CD4-positive, alpha-beta T cell treated with Interleukin-12 subunit alpha and Interleukin-12 subunit beta, for 1 hour (primary cell): ENCODE measurements at regions not wholly inside any gene's neighbourhood (a gene's known extent, or its start where the extent isn't known, plus 50 kb on each side); places are given as distances from the start of the nearest gene placed in this dataset.
"Not testable (repeated sequence)": the region's sequence is repeated elsewhere in the genome, so short reads cannot be mapped to it uniquely, and the experiment has no call there.

Experiments
- DNase-seq: peaks from one replicate; pipeline ENCODE4 v3.0.0-alpha.2; 2020

DNA sequence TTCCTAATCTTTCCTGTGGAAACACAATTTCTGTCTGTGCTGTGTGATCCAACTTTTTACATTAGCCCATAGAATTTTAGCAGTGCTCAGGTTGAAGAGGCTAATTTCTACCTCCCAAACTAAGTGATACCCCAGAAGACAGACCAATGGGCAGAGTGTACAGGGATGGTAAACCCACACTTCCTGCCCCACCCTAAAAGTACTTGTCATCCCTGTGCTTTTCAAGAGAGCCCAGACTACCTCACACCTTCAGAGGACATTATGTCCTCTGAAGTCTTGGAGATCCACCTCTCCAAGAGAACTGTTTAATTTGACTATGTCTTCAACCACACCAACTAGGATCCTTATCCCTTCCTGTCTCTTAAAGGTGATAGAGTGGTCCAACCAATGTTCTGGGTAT is 82.0 kb upstream of the ACSL1 start:
- no peak for DNase-seq

DNA sequence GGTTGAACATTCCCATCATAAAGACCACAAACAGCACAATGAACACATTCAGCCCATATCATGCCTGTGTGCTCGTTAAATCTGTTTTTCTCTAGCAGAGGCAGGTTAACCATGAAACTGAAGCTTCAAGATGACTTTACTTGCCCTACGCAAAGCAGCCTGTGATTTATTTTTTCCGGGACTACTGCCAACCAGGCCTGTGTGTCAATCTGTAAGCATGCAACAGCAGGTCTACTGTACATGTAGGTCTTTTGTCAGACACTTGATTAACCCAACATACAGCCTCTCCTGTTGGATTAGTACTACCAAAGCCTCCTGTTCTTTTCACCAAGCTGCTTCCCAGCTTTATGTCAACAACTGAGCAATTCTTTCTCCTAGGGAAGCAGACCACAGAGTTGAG is 85.5 kb upstream of the ACSL1 start:
- no peak for DNase-seq

GRCh38 chr4:184913356-184914143 is 87.8 kb upstream of the ACSL1 start:
- no peak for DNase-seq

GRCh38 chr4:184918799-184919198 is 93.0 kb upstream of the ACSL1 start:
- DNase-seq: not testable (repeated sequence)

DNA sequence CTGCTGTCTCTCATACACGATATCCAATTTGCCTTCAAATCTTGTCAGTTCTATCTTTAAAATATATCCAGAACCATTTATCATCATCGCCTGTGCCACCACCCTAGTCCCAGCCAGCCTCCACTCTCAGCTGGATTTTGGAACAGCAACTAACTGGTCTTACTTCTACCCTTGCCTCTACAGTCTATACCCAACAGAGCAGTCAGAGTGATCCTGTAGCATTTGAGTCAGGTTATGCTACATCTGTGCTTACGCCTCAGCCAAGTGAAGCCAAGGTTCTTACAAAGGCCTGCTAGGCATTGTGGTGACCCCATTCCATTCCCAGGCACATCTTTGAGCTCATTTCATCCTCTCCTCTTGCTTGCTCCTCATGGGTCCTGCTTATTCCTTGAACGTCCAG is 95.7 kb upstream of the ACSL1 start:
- DNase-seq: no peak

- DNase-seq: no peak
These were observed 96.0 kb upstream of the HELT start for GRCh38 chr4:184922301-184922700.

DNA sequence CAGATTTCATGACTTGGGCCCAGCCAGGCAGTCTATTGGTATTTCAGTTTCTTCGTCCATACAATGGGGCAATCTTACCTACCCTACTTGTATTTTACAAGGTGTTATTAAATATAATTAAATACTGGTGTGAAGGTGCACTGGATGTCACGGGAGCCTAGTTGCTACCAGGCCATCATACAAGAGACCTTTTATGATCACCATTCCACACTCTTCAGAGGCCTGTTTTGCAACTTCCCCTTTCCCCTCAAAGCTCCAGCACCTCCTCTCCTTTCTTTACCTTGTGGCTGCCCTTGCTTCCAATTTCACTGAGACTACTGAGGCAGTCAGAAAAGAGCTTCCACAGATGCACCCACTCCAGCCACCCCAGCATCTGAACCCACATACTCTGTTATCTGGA is 93.8 kb upstream of the HELT start:
- DNase-seq: no peak

- DNase-seq: no peak
These were observed 88.8 kb upstream of the HELT start for GRCh38 chr4:184929476-184929875.

DNA sequence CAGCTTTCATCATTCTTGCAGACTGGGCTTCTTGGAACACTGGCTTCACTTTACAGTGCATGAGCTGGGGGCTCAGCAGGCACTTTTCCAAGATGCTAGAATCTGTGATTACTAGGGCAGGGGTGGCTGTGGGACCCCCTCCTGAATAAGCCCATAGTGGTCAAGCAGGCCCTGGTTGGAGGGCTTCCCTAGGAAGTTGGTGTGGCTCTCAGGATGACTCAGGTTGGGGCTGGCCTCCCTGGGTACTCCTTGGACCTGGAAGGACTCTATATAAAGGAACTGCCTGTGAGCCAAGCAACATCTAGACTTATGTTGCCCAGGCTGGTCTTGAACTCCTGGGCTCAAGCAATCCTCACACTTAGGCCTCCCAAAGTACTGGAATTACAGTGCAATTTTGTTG is 88.3 kb upstream of the HELT start:
- no peak for DNase-seq

DNA sequence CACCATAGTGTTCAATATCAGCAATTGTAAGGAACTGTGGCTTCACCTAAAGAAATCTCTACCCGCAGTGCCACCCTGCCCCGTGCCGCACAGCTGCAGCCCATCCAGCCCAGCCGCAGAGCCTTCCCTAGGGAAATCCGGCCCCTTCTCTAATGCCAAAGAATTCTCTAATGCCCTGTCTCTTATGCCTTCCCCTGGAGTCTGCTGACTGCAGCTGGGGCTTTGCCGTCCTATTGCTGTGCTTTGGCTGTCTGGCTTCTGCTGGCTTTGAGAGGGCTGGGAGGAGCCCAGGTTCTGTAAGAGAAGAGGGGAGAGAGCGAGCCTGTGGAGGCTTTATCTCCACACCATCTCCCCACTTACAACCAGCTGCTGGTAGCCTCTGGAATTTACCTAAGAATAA is 85.9 kb upstream of the HELT start:
- no peak for DNase-seq

DNA sequence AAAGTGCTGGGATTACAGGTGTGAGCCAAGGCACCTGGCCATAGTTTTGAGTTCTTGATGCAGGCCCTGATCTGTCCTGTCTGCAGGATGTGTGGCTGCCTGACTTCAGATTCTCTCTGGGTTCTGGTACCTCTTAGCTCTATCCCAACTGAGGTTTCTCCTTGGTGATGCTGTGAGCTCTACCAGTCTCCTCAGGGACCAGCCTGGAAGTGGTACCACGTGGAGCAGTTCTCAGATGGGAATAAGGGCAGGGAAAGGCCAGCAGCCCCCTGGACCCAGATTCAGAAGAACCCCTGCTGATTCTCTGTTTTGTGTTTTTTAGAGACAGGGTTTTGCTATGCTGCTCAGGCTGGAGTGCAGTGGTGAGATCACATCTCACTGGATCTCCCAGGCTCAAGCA is 85.0 kb upstream of the HELT start:
- DNase-seq: no peak

DNA sequence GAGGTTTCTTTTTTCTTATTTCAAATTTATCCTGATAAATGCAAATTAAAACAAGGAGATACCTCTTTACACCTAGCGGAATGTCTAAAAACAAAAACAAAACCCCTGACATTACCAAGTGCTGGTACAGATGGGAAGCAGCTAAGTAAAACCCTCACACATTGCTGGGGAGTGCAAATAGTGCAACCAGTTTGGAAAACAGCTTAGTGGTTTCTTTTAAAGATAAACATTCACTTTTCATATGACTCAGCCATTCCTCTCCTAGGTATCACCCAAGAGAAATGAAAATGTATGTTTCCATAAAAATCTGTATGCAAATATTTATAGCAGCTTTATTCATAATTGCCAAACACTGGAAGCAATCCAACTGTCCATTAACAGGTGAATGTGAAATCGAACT is 84.1 kb upstream of the HELT start:
- DNase-seq: no peak

DNA sequence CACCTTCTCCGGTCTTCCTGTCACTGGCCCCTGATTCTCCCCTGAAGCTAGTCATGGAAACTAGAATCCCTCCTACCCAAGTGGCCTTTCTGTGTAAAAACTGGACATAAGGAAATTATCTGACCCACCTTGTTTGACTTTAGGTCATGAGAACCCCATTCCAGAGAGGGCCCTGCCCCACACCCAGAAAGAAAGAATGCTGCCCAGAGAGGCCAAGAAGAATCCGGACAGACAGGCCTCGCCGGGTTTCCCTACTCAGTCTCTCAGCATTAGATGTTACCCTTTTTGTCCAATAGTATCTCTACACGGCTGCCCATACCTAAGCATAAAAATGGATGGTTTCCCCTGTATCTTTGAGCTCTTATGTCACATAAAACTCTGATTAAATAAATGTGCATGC is 83.3 kb upstream of the HELT start:
- no peak for DNase-seq

- no peak for DNase-seq
These were observed 82.2 kb upstream of the HELT start for GRCh38 chr4:184936071-184936470.

- DNase-seq: no peak
These were observed 81.1 kb upstream of the HELT start for GRCh38 chr4:184937030-184937710.

DNA sequence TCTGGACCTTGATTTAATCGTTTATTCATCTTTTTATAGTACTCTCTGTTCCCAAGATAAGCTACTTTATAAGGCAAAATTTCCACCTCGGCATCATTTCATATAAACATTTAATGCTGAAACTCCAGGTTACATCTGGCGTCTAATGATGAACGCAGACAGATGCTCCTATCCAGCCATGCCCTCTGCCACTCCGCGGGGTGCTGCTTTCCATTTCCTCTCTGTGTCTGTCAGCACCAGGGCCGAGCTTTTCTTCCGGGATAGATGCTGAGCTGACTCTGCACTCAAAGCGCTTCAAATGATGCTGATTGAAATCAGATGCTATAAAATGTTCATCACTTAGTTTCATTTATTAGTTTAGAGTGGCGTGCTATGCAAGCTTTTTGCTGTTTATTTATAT is 80.5 kb upstream of the HELT start:
- no peak for DNase-seq

GRCh38 chr4:184938871-184939270 is 79.4 kb upstream of the HELT start:
- no peak for DNase-seq

- DNase-seq: no peak
These were observed 78.3 kb upstream of the HELT start for GRCh38 chr4:184939978-184940377.

DNA sequence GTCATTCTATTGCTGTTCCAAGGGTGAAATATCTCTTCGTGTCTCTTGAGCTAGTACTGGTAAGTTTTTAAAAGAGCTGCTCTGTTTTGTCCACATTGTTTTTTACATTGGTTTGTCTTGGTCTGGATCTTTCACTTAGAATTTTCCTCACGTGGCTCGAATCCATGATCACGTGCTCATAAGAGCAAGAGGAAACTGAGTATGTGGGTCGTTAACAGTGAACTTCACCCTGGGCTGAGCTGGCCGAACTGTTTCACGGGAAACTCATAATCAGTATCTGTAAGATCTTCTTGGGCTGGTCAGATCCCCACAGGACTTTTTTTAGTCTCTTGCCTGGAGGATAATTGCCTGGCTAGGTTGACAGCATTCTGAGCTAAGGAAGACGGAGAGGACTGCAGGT is 77.8 kb upstream of the HELT start:
- no peak for DNase-seq

DNA sequence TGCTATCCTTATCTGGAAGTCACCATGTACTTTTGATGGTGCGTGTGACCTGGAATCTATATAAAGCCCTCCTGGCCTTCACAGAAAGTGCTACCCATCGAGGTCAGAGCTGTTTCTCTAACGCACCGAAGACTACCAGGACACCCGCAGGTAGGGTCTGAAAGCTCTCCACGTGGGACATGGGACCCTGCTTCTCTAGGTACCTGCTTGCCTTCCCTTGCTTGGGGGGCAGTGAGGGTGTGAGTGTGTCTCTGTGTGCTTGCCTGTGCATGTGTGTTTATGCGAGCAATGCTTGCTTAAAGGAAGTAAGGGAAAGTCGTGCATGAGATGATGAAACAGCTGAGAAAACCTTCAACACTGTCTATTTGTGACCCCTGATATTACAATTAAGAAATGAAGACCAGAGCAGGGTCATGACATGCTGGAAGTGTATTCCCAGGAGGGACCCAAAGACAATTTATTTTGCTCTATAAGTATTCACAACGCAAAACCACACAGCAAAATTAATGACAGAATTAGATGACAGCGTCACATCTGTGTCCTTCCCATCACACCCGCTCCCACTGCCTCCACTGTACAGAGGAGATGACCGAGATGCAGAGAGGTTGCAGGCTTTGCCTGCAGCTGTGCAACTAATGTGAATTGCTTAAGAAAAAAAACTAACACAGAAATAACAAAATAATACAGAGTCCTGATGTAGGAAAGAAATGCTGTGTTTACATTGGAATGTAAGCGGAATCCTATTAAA is 76.4 kb upstream of the HELT start:
- DNase-seq: no peak

DNA sequence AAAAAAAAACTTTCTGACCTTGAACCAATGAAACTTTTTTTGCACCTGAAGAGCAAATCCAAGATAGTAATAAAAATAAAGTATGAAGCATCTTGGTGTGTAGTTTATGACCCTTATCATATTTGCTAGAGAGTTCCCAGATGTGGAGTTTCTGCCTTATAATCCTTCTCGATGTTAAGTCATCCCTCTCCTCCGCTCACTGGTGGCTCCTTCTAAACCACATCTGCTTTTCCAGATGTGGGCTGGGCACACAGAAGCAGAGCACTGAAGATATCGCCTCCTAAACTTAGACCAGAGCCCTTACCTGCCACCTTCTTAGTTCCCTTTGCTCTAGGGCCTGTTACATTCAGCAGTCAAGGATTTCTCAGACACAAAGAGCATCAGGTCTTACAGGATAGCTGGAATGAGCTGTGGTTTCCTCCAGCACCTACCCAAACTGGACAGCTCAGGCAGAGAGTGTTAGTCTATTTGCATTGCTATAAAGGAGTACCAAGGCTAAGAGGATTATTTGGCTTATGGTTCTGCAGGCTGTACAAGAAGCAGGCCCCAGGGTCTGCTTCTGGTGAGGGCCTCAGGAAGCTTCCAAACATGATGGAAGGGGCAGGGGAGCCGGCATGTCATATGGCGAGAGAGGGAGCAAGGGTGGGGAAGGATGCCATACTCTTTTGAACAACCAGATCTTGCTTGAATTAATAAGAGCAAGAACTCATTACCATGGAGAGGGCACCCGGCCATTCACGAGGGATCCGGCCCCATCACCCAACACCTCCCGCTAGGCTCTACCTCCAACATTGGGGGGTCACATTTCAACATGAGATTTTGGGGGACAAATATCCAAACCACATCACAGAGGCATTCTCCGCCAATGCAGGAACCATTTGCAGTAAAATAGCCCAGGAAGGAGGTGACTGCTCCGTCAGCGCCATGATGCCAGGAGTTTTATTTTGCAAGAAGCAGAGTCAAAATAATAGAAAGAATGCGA is 75.6 kb upstream of the HELT start:
- no peak for DNase-seq

DNA sequence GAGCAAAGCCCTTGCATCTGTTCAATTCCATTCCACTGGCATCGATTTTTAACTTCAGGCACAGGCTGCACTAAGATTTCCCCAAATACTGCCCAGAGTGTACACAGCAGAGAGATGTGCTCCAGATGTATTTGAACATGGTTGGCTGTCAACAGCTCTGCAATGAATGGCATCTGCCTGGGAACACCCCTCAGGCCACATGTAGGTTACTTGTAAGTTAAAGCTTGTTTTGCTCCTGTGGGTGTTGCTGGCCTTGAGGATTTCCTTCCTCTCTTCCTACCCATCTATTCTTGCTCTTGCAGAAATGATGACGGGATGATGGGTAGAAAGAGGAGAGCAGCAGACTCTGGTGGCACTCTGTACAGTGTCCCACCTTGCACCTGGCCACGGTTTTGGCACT is 69.3 kb upstream of the HELT start:
- DNase-seq: no peak
